SU-DHL-6 (cell line): ENCODE measurements at regions not wholly inside any gene's neighbourhood (a gene's known extent, or its start where the extent isn't known, plus 50 kb on each side); places are given as distances from the start of the nearest gene placed in this dataset.

Experiments used
- CTCF ChIP-seq: fragments of 200-600 bp; sonication (generic); IDR thresholded peaks from one replicate; pipeline ENCODE4 v1.5.1; 2017; ENCODE audit warnings: antibody characterized with exemption, mild to moderate bottlenecking, low read length, moderate library complexity; ENCODE audit not compliant: insufficient read depth, poor library complexity, severe bottlenecking
- EZH2phosphoT487 ChIP-seq: fragments of 200-600 bp; sonication (generic), shearing (Covaris generic); conservative IDR thresholded peaks from 2 replicates; pipeline ENCODE4 v1.6.1; 2018; ENCODE audit warnings: mild to moderate bottlenecking, antibody characterized with exemption, low read length, moderate library complexity, mixed read lengths

- TF ChIP-seq CTCF, result no peak
- no peak for TF ChIP-seq EZH2phosphoT487
Observed at GRCh38 chr16:85213926-85214675, 101.8 kb upstream of the CIBAR2 start.
